HCT116 (cell line): ENCODE measurements at regions not wholly inside any gene's neighbourhood (a gene's known extent, or its start where the extent isn't known, plus 50 kb on each side); places are given as distances from the start of the nearest gene placed in this dataset.

Source experiments
- CEBPB ChIP-seq: IDR thresholded peaks from 2 replicates; pipeline ENCODE4 v1.6.1; 2012; ENCODE audit warnings: low read depth
- CTCF ChIP-seq, 3 experiments: fragments of 200-600 bp in 1 of 3; sonication (generic) in 1 of 3; IDR thresholded peaks in 2 of 3; conservative IDR thresholded peaks in 1 of 3; 2 replicates each; pipeline ENCODE4 v1.5.1; 2012 to 2017; ENCODE audit warnings: low read depth in 2 of 3, low read length in 2 of 3, antibody characterized with exemption in 1 of 3, borderline replicate concordance in 1 of 3, control low read depth in 1 of 3, mild to moderate bottlenecking in 1 of 3, mixed read lengths in 1 of 3, mixed run types in 1 of 3, moderate library complexity in 1 of 3; ENCODE audit not compliant: insufficient read depth in 1 of 3
- EZH2 ChIP-seq: fragments of 200-600 bp; sonication (generic); IDR thresholded peaks from 2 replicates; pipeline ENCODE4 v1.6.1; 2017; ENCODE audit warnings: antibody characterized with exemption, mixed run types
- EZH2phosphoT487 ChIP-seq: fragments of 200-600 bp; IDR thresholded peaks from 2 replicates; pipeline ENCODE4 v1.6.1; 2018; ENCODE audit warnings: antibody characterized with exemption, borderline replicate concordance
- POLR2A ChIP-seq: IDR thresholded peaks from 2 replicates; pipeline ENCODE4 v1.7.0; 2011; ENCODE audit warnings: borderline replicate concordance; ENCODE audit not compliant: insufficient read depth, insufficient read length; ENCODE audit errors: extremely low read depth
- POLR2AphosphoS5 ChIP-seq: IDR thresholded peaks from 2 replicates; pipeline ENCODE4 v1.6.1; 2011; ENCODE audit warnings: mild to moderate bottlenecking, low read depth, low read length, moderate library complexity
- RAD21 ChIP-seq: IDR thresholded peaks from 2 replicates; pipeline ENCODE4 v1.6.1; 2012; ENCODE audit warnings: low read depth, mild to moderate bottlenecking
- SIN3A ChIP-seq: IDR thresholded peaks from 2 replicates; pipeline ENCODE4 v1.6.1; 2012; ENCODE audit warnings: low read depth
- SP1 ChIP-seq: IDR thresholded peaks from 2 replicates; pipeline ENCODE4 v1.6.1; 2012; ENCODE audit warnings: low read depth
- YY1 ChIP-seq: IDR thresholded peaks from 2 replicates; pipeline ENCODE4 v1.6.1; 2011; ENCODE audit warnings: low read length, low read depth, moderate library complexity, mild to moderate bottlenecking; ENCODE audit not compliant: insufficient replicate concordance; ENCODE audit errors: extremely low read depth
- ZBTB33 ChIP-seq: IDR thresholded peaks from 2 replicates; pipeline ENCODE4 v1.6.1; 2011; ENCODE audit warnings: mild to moderate bottlenecking, low read length, moderate library complexity; ENCODE audit not compliant: insufficient replicate concordance; ENCODE audit errors: extremely low read depth
- ZFX ChIP-seq: fragments of 450-650 bp; IDR thresholded peaks from 2 replicates; pipeline ENCODE4 v1.6.1; 2017

GRCh38 chr7:156073366-156074052 lies 261.2 kb upstream of the SHH start:
- TF ChIP-seq EZH2phosphoT487 (no peak), CTCF (IDR thresholded peaks at IDR 0.05 in 2 of 3, conservative IDR thresholded peaks at IDR 0.05 in 1 of 3; ENCODE audit: borderline replicate concordance in 1 of 3, insufficient read depth in 1 of 3, low read depth in 2 of 3, low read length in 2 of 3) (no peak), POLR2A (no peak), ZBTB33 (no peak), CEBPB (no peak), EZH2 (no peak), POLR2AphosphoS5 (no peak), RAD21 (no peak), ZFX (no peak), SP1 (no peak), YY1 (no peak), SIN3A (no peak)
